ENCODE measurements at regions not wholly inside any gene's neighbourhood (a gene's known extent, or its start where the extent isn't known, plus 50 kb on each side); places are given as distances from the start of the nearest gene placed in this dataset.

- TF ChIP-seq CTCF (conservative IDR thresholded peaks at IDR 0.05; ENCODE audit: low read length) (no peak), EZH2phosphoT487 (IDR thresholded peaks at IDR 0.05; ENCODE audit: borderline replicate concordance, low read depth, low read length) (no peak)
These were observed 213.7 kb downstream of the TMEM38B start for GRCh38 chr9:105908069-105908468.
